Effector CD8-positive, alpha-beta T cell (primary cell): ENCODE measurements at regions not wholly inside any gene's neighbourhood (a gene's known extent, or its start where the extent isn't known, plus 50 kb on each side); places are given as distances from the start of the nearest gene placed in this dataset.
"Not testable (repeated sequence)": the region's sequence is repeated elsewhere in the genome, so short reads cannot be mapped to it uniquely, and the experiment has no call there.

Experiments
- DNase-seq: peaks from one replicate; lab custom pipeline; 2025; lab: John Stamatoyannopoulos, UW

- no peak for DNase-seq
Measured at GRCh38 chr5:158606233-158606632, 493.5 kb downstream of the EBF1 start.

- DNase-seq: no peak
Measured at GRCh38 chr5:158602981-158603380, 496.7 kb downstream of the EBF1 start.

GRCh38 chr5:158601118-158601517 is 498.6 kb downstream of the EBF1 start:
- no peak for DNase-seq

- no peak for DNase-seq
Measured at GRCh38 chr5:158600679-158601078, 499.0 kb downstream of the EBF1 start.

- DNase-seq: no peak
Measured at GRCh38 chr5:158599157-158599556, 500.6 kb downstream of the EBF1 start.

GRCh38 chr5:158594595-158595242 is 505.0 kb downstream of the EBF1 start:
- DNase-seq: no peak

- DNase-seq: no peak
Measured at GRCh38 chr5:158593925-158594324, 505.8 kb downstream of the EBF1 start.

- no peak for DNase-seq
Measured at GRCh38 chr5:158591301-158591863, 508.3 kb downstream of the EBF1 start.

GRCh38 chr5:158590746-158591300 is 508.9 kb downstream of the EBF1 start:
- no peak for DNase-seq

DNA sequence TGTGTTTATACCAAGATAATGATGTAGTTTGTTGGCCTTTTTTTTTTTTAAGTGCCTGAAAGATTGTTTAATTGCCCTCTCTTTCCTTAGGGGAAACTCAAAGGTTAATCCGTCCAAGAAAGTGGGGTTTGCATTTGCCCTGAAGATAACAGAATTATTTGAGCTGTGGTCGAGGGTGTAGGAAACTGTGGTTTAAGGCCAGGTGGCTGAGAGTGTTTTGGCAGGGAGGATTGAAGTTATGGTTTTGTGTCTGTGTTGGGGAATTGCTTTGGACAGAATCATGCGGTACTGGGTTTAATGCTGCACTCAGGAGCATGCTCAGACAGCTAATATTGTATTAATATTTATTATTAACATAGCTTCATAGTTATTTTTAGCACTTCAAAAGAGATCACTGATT is 509.8 kb downstream of the EBF1 start:
- DNase-seq: no peak

- DNase-seq: no peak
Measured at GRCh38 chr5:158588617-158589016, 511.1 kb downstream of the EBF1 start.

DNA sequence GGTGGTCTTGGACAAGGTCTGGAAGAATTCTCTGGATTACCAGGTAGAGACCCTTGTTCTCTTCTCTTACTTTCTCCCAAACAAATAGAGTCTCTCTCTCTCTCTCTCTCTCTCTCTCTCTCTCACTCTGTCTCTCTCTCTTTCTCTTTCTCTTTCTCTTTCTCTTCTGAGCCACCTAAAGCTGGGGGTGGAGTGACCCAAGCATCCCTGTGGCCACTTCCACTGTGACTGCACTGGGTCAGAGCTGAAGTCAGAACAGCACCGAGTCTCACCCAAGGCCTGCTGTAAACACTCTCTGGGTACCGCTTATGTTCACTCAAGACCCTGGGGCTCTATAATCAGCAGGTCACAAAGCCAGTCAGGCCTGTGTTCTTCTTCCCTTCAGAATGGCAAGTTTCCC is 513.7 kb downstream of the EBF1 start:
- DNase-seq: no peak

DNA sequence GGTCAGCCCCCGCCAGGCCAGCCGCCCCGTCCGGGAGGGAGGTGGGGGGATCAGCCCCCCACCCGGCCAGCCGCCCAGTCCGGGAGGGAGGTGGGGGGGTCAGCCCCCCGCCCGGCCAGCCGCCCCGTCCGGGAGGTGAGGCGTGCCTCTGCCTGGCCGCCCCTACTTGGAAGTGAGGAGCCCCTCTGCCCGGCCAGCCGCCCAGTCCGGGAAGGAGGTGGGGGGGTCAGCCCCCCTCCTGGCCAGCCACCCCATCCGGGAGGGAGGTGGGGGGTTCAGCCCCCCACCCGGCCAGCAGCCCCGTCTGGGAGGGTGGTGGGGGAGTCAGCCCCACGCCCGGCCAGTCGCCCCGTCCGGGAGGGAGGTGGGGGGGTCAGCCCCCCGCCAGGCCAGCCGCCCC is 517.0 kb downstream of the EBF1 start:
- not testable (repeated sequence) for DNase-seq

DNA sequence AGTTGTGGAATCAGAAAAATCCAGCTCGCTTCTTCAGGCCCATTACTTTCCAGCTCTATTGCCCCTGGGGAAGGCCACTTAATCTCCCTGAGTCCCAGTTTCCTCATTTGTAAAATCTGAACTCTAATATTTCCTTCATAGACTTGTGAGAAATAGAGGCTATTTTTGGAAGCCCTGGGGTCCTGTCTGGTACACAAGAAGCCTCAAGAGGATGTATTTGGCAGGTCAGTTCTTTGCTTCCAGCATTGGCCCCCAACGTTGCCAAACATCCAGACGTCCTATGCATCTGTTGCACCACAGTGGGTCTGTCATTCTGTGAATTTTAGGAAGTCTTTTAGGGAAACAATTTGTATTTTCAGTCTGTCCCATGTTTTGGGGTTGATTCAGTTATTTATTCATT is 525.9 kb downstream of the EBF1 start:
- DNase-seq: no peak

- DNase-seq: no peak
Measured at GRCh38 chr5:158570502-158570901, 529.2 kb downstream of the EBF1 start.

GRCh38 chr5:158569534-158569933 is 530.2 kb downstream of the EBF1 start:
- DNase-seq: no peak

GRCh38 chr5:158565017-158565789 is 534.5 kb downstream of the EBF1 start:
- DNase-seq: no peak

GRCh38 chr5:158563760-158564390 is 535.8 kb downstream of the EBF1 start:
- no peak for DNase-seq

GRCh38 chr5:158561562-158562190 is 538.0 kb downstream of the EBF1 start:
- no peak for DNase-seq

GRCh38 chr5:158560170-158560569 is 539.5 kb downstream of the EBF1 start:
- no peak for DNase-seq

DNA sequence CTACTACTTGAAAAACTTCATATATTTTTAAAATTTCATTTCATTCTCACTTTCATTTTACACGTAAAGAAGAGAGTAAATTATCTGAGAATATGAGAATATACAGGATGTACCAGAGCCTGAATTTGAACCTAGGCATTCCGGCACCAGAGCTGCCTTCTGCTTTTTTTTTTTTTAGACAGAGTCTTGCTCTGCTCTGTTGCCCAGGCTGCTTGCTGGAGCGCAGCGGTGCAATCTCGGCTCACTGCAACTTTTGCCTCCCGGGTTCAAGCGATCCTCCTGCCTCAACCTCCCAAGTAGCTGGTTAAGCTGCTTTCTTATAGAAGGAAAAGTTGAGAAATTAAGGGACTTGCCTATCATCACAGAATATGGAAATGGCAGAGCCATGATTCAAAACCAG is 540.1 kb downstream of the EBF1 start:
- DNase-seq: no peak

DNA sequence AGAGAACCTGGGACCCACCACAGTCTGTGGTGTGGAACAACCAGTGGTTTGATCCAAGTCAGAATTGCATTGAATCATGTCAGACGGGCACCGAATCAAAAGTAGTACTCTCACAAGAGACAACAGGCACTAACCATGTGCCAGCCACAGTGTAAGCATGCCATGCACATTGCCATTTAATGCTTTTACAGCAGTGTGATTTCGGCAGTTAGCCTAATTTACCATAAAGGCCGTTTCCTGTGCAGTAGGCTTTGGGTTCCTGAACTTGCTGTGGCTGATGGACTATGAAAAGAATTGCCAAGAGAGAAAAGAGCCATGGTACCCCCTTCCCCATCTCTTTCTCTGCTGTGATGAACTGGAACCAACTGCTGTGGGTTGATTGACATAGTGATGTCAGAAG is 540.6 kb downstream of the EBF1 start:
- no peak for DNase-seq
